Stimulated activated CD8-positive, alpha-beta memory T cell treated with anti-CD3 and anti-CD28 coated beads, Interleukin-12 subunit alpha, Interleukin-12 subunit beta, amount 100 ng/mL, for 1 hour (primary cell): ENCODE measurements at regions not wholly inside any gene's neighbourhood (a gene's known extent, or its start where the extent isn't known, plus 50 kb on each side); places are given as distances from the start of the nearest gene placed in this dataset.
"Not testable (repeated sequence)": the region's sequence is repeated elsewhere in the genome, so short reads cannot be mapped to it uniquely, and the experiment has no call there.

Source experiments
- DNase-seq: peaks from one replicate; pipeline ENCODE4 v3.0.0-alpha.2; 2020; ENCODE audit warnings: low read depth

DNA sequence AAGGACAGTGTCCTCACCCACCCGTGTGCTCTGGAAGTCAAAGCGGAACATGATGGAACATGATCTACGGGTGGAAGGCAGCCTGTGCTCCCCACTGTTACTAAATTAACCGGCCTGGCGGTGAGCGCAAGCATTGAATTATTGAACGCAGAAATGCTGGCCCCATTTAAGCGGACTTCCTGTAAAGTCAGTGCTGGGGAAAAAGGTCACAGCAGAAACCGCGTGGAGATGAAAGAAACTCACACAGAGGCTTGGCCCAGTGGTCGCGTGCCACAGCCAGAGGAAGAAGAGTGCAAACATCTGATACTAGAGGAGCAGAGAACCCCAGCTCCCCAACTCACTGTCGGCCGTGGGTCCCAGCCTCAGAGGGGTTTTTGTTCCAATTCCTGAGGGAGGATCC, 321.2 kb downstream of the ADGRD1 start:
- no peak for DNase-seq

DNA sequence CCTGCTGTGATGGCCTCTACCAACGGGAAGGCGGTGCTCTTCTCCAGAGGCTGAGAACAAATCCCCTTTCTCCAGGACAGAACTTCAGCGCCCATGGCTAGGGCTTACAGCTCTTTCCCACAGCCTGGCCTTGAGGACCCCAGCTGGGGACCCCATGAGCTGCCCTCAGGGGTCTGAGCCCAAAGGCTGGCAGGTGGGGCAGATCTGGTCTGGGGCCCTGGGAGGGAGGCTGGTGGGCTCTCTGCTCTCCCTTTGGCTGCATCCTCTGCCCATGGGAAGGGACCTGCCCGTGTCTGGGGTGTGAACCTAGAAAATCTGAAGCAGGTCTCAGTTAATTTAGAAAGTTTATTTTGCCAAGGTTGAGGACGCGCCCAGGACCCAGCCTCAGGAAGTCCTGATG, 322.1 kb downstream of the ADGRD1 start:
- DNase-seq, result no peak

DNA sequence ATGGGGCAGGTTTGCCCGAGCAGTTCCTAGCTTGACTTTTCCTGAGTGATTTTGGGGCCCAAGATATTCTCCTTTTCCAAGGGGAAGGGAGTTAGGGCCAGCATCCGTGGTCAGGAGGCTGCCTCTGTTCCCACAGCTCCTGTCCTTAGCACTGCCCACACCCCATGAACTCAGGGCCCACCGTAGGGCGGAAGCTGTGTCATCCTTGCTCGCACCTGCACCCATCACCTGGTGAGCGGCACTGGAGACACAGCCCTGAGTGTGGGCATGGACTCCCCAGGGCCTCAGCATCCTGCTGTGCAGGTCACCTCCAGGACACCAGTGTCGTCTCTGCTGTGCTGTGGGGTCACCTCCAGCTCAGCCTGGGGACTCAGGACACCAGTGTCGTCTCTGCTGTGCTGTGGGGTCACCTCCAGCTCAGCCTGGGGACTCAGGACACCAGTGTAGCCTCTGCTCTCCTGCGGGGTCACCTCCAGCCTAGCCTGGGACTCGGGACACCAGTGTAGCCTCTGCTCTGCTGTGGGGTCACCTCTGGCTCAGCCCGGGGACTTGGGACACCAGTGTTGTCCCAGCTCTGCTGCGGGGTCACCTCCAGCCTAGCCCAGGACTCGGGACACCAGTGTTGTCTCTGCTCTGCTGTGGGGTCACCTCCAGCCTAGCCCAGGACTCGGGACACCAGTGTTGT, 322.9 kb downstream of the ADGRD1 start:
- no peak for DNase-seq

DNA sequence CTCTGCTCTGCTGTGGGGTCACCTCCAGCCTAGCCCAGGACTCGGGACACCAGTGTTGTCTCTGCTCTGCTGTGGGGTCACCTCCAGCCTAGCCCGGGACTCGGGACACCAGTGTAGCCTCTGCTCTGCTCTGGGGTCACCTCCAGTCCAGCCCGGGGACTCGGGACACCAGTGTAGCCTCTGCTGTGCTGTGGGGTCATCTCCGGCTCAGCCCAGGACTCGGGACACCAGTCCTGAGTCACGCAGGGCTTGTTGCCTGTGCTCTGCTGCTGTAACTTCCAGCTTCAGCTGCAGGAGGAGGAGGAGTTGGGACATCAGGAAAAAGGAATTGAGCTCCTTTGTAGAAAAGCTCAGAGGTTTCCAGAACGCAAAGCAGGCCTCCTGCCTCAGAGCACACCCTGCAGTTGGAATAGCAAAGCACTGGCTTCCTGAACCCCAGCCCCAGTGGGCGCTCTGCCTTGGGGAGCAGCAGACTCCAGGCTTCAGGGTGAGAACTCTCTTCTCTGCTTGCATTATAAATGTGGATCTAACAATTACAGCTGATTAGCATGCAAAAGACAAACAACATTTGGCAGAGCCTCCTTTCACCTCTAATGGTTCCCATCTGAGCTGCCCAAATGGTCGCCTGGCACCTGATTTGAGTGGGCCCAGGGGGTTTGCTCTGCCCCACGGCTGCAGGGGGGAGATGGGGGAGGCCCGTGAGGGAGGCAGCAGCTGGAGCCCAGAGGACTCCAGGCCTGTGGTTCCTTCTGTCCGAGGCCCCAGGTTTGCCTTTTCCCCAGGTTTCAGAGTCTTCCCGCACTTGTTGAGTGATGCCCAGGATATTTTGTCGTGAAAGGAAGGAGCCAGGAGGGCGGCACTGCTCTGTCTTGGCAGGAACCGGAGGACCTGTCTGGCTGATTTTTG, 323.7 kb downstream of the ADGRD1 start:
- not testable (repeated sequence) for DNase-seq

DNA sequence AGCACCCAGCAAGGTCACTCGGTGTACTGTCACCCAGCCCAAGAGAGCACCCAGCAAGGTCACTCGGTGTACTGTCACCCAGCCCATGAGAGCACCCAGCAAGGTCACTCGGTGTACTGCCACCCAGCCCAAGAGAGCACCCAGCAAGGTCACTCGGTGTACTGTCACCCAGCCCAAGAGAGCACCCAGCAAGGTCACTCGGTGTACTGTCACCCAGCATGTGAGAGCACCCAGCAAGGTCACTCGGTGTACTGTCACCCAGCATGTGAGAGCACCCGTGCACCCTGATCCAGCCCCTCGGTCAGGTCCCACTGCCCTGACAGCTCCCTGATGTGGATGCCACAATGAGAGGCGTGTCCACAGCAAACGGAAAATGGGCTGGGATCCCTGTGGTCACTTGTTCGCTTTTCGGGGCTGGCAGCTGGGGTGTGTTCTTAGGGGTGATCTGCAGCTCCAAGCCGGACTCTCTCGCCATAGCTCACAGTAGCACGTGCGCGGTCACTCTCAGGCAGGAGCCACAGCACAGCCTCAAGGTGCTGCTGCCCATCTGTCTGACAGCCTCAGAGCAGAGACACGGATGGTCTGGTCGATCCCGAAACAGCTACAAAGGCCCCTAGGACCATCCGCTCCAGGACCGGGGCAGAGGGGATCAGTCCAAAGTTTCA, 324.9 kb downstream of the ADGRD1 start:
- not testable (repeated sequence) for DNase-seq

DNA sequence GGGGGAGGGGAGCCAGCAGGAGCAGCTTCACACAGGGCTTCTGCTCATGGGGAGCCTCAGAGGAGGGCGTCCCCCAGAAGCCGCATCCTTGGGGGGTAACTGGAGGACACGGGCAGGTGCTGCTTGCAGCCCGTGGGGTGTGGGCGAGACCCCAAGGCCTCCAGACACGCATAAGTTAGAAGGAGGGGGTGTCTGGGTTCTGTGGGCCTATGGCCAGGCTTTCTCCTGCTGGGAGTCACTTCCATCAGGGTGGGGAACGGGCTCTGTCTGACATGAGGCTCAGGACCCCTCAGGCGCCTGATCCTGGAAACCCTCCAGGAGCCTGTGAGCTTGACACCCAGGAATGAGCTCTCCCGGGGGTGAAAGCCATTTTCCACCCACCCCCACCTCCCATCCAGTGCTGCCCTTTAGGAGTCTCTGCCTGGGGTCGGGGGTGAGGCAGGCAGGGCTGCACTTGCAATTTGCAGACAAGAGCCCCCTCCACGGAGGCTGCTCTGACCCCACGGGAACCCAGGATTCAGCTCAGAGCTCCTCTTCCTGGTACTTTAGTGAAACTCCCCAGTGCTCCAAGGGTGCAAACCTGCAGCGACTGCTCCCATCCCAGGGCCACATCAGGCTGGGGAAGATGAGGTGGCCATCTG, 325.7 kb downstream of the ADGRD1 start:
- DNase-seq, result no peak

DNA sequence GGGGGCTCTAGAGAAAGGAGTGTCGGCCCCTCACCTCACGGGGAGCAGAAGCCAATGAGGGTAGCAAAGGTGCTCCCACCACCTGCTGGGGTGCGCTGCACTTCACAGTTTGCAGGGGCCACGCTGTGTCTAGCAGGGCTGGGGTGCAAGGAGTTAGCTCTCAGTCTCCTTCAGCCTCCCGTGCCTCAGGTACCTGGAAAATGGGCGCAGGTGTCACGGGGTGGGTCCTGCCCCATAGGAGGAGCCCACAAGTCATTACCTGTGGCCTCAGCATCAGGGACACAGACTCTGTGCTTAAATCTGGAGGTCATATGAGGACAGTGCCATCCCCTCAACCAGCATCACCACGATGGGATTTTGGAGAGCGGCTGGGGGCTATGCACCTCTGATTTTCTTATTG, 326.7 kb downstream of the ADGRD1 start:
- no peak for DNase-seq

DNA sequence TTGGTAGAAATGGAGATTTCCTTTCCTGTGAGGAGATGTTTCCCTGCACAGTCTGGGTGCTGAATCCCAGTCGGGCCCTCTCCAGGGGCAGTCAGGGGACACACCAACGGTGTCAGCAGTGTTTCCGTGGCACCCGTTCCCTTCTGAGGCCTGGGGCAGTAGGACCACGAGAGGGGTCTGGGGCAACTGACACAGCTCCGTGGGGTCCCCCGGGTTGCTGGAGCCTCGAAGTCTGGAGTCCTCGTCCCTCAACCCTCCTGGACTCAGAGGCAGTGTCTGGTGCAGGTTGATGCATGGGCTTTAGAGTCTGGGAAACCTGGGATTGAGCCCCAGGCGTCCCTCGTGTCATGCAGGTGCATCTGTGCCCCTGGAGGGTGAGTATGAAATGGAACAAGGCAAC, 327.3 kb downstream of the ADGRD1 start:
- DNase-seq, result no peak

DNA sequence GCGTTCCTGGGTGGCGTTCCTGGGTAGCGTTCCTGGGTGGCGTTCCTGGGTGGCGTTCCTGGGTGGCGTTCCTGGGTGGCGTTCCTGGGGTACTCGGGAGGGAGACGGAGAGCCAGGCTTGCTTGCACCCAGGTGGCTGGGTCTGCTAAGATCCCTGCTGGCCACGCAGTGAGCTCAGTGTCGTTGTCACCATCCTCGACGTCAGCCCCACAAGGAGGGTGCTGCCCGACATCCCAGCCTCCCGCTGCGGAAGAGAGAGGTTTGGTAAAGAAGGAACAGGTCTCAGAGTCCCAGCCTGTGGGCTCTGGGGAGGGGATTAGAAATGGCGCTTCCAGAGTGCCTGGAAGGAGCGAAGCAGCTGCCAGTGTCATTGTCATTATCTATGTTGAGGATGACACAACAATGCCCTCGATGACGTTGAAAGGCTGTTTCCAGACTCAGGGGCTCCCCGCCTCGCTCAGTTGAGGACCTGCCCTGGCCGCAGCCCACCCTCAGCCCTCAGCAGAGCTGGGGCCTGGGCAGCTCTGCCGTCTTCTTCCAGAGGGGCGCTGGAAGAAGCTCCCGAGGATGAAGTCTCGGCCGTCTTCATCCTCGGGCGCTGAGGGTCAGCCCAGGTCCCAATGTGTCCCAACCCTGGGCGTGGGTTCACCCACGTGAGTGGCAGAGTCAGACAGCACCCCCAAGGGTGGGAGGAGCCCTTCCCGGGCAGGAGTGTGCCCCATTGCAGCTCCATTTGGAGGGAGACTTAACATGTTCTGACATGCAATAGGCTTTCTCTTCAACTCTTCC, 328.8 kb downstream of the ADGRD1 start:
- DNase-seq, result no peak

DNA sequence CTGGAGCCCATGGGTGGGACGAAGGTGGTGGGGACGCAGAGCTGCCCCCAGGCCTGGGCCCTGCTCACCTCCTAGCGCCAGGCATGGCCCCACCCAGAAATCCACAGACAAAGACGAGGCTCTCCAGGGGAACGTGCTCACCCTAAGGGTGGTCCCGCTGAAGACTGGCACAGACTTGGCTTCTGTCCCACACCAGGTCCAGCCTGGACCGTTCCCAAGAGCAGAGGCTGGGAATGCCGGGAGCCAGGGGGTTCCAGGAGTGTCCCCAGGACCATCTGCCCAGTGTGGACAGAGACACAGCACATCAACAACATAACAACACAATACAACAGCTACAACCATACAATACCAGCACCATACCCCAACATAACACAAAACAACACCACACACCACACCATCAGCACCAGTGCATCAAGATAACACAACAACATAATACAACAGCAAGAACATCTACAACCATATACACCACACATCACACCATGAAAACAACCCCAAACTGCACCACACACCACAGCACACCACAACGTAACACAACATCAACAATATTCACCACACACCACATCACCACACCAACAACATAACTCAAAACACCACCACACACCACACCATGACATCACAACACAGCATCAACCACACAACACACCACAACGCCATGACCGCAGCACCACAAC, 329.6 kb downstream of the ADGRD1 start:
- no peak for DNase-seq

DNA sequence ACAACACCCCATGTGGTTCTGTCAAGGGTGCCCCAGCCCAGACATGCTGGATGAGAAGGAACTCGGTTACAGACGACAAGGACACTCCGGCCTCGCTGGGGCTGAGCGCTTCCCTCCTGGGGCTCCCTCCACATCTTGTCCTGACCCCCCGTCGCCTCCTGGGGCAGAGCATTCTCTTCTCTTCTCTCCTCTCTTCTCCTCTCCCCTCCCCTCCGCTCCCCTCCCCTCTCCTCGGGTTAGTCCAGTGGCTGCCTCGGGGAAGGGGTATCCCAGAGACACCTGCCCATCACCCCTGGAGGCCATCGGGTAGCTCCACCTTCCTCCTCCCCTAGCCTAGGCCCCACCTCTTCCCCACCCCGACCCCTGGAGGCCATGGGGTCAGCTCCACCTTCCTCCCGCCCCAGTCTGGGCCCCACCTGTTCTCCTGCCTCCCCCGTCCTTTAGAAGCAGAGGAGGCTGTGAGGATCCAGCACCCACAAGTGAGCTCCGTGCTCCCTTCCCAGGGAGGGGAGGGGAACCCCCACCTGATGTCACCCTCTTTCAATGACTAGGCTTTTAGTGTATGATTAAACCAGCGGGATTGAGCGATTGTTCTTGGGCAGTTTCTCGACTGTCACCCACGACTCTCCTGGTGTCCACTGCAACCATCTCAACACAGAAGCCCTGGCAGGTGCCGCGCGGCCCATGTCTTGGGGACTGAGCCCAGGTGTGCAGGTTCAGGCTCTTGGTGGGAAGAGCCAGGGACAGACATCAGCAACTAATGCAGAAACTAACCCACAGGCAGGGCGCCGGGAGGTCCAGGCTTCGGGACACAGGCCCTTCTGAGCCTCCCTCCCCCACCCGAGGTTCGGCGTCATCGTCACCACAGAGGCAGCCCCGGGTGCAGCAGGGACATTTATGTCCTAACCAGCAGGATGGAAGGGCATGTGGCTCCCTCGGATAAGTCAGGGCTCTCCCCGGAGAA, 330.4 kb downstream of the ADGRD1 start:
- DNase-seq, result not testable (repeated sequence)

DNA sequence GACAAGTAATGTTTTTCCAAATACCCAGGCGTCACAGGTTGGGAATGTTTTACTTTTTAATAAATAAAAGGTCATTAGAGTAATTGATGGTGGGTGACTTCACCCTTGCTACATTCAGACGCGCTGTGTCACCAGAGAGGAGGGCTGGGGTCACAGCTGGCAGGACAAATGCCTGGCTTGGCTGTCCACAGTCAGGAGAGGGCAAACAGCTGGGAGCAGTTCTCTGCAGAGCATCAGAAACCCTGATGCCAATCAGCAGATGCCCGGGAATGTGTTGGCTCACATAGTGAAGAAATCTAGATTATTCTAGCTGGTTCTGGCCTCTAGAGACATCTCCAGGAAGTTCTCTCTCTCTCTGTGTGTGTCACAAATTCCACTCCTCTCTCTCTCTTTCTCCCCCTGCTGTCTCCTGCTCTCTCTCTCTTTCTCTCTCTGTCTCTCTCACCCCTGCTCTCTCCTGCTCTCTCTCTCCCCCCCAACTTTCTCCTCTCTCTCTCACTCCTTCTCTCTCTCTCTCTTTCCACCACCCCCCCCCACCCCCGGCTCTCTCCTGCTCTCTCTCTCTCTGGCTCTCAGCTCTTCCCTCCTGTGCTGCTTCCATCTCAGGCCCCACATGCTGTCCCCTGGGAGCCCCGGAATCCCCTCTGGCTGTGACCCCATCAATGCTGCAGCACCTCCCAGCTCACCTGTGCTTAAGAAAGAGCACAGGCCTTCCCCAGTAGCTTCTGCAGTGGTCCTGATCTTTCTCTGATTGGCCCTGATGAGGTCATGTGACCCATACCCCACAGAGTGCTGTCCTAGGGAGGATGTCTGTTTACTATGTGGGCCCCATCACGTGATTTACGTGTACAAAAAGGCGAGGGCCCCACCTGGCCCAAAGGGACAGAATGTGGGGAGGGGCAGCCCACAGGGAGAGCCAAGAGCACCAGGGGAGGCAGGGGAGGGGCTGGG, 331.5 kb downstream of the ADGRD1 start:
- not testable (repeated sequence) for DNase-seq

DNA sequence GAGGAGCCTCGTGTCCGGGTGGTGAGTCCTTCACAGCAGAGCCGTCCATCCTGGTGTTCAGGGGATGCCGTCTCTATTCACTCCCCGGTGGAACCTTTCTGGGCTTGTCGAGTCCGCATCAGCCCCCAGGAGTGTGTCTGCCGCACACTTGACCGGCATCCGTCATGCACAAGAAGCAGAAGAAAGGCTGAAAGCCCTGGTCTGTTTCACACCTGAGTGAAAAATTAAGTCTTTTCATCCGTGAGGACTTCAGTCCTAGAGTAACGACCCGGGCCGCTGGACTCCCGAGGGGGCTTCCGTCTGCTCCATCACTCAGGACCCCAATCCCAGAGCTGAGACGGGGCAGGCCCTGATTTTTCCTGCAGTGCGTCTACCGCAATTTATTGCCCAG, 332.2 kb downstream of the ADGRD1 start:
- DNase-seq, result not testable (repeated sequence)

DNA sequence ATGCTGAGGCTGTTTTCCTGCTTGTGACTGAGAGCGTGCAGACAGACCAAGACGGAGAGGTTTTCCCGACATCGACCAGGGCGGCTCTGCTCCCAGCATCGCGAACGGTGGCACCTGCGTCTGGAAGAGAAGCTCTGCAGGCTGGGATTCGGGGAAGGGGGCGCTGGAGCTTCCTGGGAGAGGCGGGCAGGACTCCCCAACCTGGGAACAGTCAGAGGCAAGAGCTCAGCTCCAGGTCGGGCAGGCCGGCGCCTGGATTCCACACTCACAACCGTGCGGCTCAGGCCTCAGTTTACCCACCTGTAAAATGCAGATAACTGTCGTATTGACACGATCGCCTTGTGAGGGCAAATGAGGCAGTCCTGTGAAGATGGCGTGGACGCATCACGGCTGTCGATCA, 332.6 kb downstream of the ADGRD1 start:
- not testable (repeated sequence) for DNase-seq

DNA sequence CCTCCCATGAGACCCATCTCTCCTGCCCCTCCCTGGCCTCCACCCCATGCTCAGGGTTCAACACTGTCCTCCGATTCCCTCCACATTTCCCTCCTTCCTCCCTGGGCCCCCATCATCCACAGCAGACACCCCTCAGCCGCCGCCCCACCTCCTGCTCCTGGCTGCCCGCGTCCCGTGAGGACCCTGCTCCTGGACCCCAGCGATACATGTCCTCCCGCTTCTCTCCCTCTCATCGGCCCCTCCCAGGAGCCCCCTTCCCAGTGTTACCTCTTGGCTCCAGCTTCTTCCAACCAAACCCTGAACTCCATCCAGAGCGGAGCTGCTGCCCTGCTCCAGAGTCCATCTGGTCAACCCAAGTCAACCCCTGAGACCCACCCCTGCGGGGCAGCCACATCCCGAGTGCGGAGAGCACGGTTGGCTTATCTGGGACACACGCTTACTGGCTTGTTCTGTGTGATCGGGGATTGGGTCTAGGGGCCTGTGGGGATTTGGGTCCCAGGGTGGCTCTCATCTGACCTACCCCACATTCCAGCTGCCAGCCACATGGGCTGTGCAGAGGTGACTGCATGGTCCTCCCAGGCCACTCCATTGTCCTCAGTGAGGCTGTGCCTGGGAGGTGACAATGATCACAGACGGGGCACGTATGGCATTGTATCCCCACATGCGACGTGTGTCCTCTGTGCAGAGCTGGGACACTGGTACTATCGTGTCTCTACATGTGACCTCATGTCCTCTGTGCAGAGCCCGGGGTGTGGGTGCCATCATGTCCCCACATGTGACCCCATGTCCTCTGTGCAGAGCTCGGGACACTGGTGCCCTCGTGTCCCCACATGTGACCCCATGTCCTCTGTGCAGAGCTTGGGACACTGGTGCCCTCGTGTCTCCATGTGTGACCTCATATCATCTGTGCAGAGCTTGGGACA, 333.6 kb downstream of the ADGRD1 start:
- no peak for DNase-seq

DNA sequence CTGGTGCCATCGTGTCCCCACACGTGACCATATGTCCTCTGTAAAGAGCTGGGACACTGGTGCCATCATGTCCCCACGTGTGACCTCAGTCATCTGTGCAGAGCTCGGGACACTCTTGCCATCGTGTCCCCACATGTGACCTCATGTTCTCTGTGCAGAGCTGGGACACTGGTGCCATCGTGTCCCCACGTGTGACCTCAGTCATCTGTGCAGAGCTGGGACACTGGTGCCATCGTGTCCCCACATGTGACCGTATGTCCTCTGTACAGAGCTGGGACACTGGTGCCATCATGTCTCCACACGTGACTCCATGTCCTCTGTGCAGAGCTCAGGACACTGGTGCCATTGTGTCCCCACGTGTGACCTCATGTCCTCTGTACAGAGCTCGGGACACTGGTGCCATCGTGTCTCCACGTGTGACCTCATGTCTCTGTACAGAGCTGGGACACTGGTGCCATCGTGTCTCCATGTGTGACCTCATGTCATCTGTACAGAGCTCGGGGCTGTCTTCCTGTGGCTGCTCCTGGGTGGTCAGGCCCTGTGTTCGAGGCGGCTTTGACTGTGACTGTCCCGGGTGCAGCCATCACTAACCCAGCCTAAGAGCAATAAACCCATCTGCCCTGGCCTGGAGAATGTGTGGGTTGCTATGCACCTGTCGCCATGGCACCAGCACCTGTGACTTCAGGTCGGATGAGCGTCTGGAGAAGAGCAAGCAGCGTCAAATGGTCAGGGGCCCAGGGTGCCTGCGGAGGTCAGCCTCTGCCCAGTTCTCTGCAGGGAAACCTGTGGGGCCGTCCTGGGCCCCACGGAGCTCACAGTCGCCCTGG, 334.4 kb downstream of the ADGRD1 start:
- DNase-seq, result no peak
